ENCODE measurements at regions not wholly inside any gene's neighbourhood (a gene's known extent, or its start where the extent isn't known, plus 50 kb on each side); places are given as distances from the start of the nearest gene placed in this dataset.

DNA sequence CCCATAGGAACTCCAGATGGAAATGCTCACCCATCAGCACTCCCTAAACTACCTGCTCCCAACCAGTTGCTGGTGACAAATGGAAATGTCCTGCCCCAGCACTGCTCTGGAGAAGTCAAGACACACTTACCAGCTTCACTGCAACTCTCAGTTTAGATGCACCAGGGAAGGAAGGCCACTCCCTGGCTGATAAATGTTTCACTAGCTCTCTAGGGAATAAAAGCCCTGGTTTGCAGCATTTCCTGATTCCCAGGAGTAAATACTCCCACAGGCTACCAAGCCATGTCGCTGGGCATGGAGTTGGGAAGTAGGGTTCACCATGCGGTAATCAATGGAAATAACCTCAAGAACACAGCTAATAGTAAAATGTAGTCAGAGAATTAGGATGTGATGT lies 112.0 kb upstream of the NEO1 start:
- no peaks in the 10 kb centered on the region for H3K4me1 Mint-ChIP-seq (ENCODE audit: low read depth, unreplicated experiment)
- no peaks in the 10 kb centered on the region for H3K9me3 ChIP-seq (ENCODE audit: insufficient read depth, low read depth, low read length)
- H3K4me3 ChIP-seq (ENCODE audit: insufficient read depth, low read depth, low read length): no peak overlapping the region
- H2AFZ ChIP-seq (ENCODE audit: low read depth, low read length): no peak overlapping the region
- H3K27me3 ChIP-seq (ENCODE audit: insufficient read depth, low read length): no peaks in the 10 kb centered on the region
- H4K20me1 ChIP-seq (ENCODE audit: insufficient read depth, low read length): no peaks in the 10 kb centered on the region
- H3K27ac Mint-ChIP-seq (ENCODE audit: unreplicated experiment): no peak overlapping the region
- no peaks in the 10 kb centered on the region for H3K4me1 ChIP-seq (ENCODE audit: insufficient read depth, low read length)
- no peak overlapping the region for H3K27ac ChIP-seq (ENCODE audit: low read depth, low read length)
- no peak overlapping the region for H3K9ac ChIP-seq (ENCODE audit: low read length)
- no peak for TF ChIP-seq EZH2 (IDR thresholded peaks at IDR 0.05; ENCODE audit: insufficient read depth, low read length)
- TF ChIP-seq CTCF (IDR thresholded peaks at IDR 0.05; ENCODE audit: insufficient read depth, low read depth, low read length): no peak
- H3K36me3 Mint-ChIP-seq (ENCODE audit: low read depth, unreplicated experiment): no peaks in the 10 kb centered on the region
- H3K36me3 ChIP-seq (ENCODE audit: insufficient read depth, low read length): no peaks in the 10 kb centered on the region
- H3K4me2 ChIP-seq (ENCODE audit: low read length): no peak overlapping the region
- H3K79me2 ChIP-seq (ENCODE audit: insufficient read depth, low read length): no peaks in the 10 kb centered on the region
- FAIRE-seq (no peak), DNase-seq (ENCODE audit: low read depth) (no peak)
- no peak overlapping the region for H3K4me3 Mint-ChIP-seq (ENCODE audit: unreplicated experiment)
- H3K9me3 Mint-ChIP-seq (ENCODE audit: unreplicated experiment): no peaks in the 10 kb centered on the region
- H3K27me3 Mint-ChIP-seq (ENCODE audit: low read depth, unreplicated experiment): peaks cover 32% of the 10 kb centered on the region

GRCh38 chr15:72939514-72940228 lies 112.6 kb upstream of the NEO1 start:
- Mint-ChIP-seq H3K9me3 (ENCODE audit: unreplicated experiment) (no peaks in the 10 kb centered on the region), H3K4me1 (ENCODE audit: low read depth, unreplicated experiment) (no peaks in the 10 kb centered on the region), H3K4me3 (ENCODE audit: unreplicated experiment) (no peak overlapping the region), H3K36me3 (ENCODE audit: low read depth, unreplicated experiment) (no peaks in the 10 kb centered on the region), H3K27ac (ENCODE audit: unreplicated experiment) (no peak overlapping the region), H3K27me3 (ENCODE audit: low read depth, unreplicated experiment) (peaks cover 32% of the 10 kb centered on the region)
- no peak for DNase-seq (ENCODE audit: low read depth)
- no peak for FAIRE-seq
- H3K4me1 ChIP-seq (ENCODE audit: insufficient read depth, low read length): no peaks in the 10 kb centered on the region
- no peak overlapping the region for H2AFZ ChIP-seq (ENCODE audit: low read depth, low read length)
- no peaks in the 10 kb centered on the region for H3K36me3 ChIP-seq (ENCODE audit: insufficient read depth, low read length)
- H4K20me1 ChIP-seq (ENCODE audit: insufficient read depth, low read length): no peaks in the 10 kb centered on the region
- TF ChIP-seq CTCF (IDR thresholded peaks at IDR 0.05; ENCODE audit: insufficient read depth, low read depth, low read length) (no peak), EZH2 (IDR thresholded peaks at IDR 0.05; ENCODE audit: insufficient read depth, low read length) (no peak)
- no peaks in the 10 kb centered on the region for H3K9me3 ChIP-seq (ENCODE audit: insufficient read depth, low read depth, low read length)
- no peak overlapping the region for H3K27ac ChIP-seq (ENCODE audit: low read depth, low read length)
- H3K9ac ChIP-seq (ENCODE audit: low read length): no peak overlapping the region
- H3K79me2 ChIP-seq (ENCODE audit: insufficient read depth, low read length): no peaks in the 10 kb centered on the region
- no peak overlapping the region for H3K4me3 ChIP-seq (ENCODE audit: insufficient read depth, low read depth, low read length)
- no peaks in the 10 kb centered on the region for H3K27me3 ChIP-seq (ENCODE audit: insufficient read depth, low read length)
- H3K4me2 ChIP-seq (ENCODE audit: low read length): no peak overlapping the region
